Glutamatergic neuron (in vitro differentiated cells): ENCODE measurements at regions not wholly inside any gene's neighbourhood (a gene's known extent, or its start where the extent isn't known, plus 50 kb on each side); places are given as distances from the start of the nearest gene placed in this dataset.

Experiments
- DNase-seq: peaks from one replicate; pipeline ENCODE4 v3.0.0; 2022
- H3K27ac Mint-ChIP-seq: one replicate; pipeline ENCODE4 v1.8.0; 2020; ENCODE audit warnings: mild to moderate bottlenecking, mixed read lengths, inconsistent platforms; ENCODE audit not compliant: unreplicated experiment
- H3K27me3 Mint-ChIP-seq: one replicate; pipeline ENCODE4 v1.8.0; 2020; ENCODE audit warnings: mild to moderate bottlenecking, moderate library complexity, mixed read lengths, inconsistent platforms; ENCODE audit not compliant: unreplicated experiment
- H3K36me3 Mint-ChIP-seq: one replicate; pipeline ENCODE4 v1.8.0; 2020; ENCODE audit warnings: mild to moderate bottlenecking, mixed read lengths, inconsistent platforms; ENCODE audit not compliant: unreplicated experiment
- H3K4me1 Mint-ChIP-seq: one replicate; pipeline ENCODE4 v1.8.0; 2020; ENCODE audit warnings: mild to moderate bottlenecking, low read depth, mixed read lengths, inconsistent platforms; ENCODE audit not compliant: unreplicated experiment
- H3K4me3 Mint-ChIP-seq: one replicate; pipeline ENCODE4 v1.8.0; 2020; ENCODE audit warnings: mild to moderate bottlenecking, mixed read lengths, inconsistent platforms; ENCODE audit not compliant: unreplicated experiment
- H3K9me3 Mint-ChIP-seq: one replicate; pipeline ENCODE4 v1.8.0; 2020; ENCODE audit warnings: mild to moderate bottlenecking, moderate library complexity, mixed read lengths, inconsistent platforms; ENCODE audit not compliant: unreplicated experiment
- CTCF ChIP-seq: fragments of 200-600 bp; sonication (generic); IDR thresholded peaks from one replicate; pipeline ENCODE4 v1.5.0; 2021; ENCODE audit not compliant: partially characterized antibody, unreplicated experiment

DNA sequence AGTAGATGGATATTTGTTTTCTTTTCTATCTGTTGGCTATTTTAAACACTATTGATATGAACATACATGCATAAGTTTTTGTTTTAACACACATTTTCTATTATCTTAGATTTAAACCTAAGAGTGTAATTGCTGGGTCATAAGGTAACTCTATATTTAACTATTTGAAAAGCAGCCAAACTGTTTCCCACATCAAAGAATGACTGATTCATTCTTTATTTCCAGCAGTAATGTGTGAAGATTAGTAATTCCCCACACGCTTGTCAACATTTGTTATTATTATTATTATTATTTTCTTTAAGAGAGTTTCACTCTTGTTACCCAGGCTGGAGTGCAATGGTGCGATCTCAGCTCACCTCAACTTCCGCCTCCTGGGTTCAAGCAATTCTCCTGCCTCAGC lies 1495.8 kb downstream of the EFNA5 start:
- TF ChIP-seq CTCF, result no peak
- H3K27me3 Mint-ChIP-seq, result no peaks in the 10 kb centered on the region
- no peaks in the 10 kb centered on the region for H3K9me3 Mint-ChIP-seq
- H3K36me3 Mint-ChIP-seq, result peaks cover 5% of the 10 kb centered on the region
- DNase-seq, result no peak
- H3K27ac Mint-ChIP-seq, result no peak overlapping the region
- no peaks in the 10 kb centered on the region for H3K4me1 Mint-ChIP-seq
- no peak overlapping the region for H3K4me3 Mint-ChIP-seq

GRCh38 chr5:106172681-106173532 lies 1497.8 kb downstream of the EFNA5 start:
- H3K27ac Mint-ChIP-seq, result no peak overlapping the region
- no peak for TF ChIP-seq CTCF
- H3K36me3 Mint-ChIP-seq, result peaks cover 5% of the 10 kb centered on the region
- H3K9me3 Mint-ChIP-seq, result no peaks in the 10 kb centered on the region
- no peaks in the 10 kb centered on the region for H3K4me1 Mint-ChIP-seq
- H3K27me3 Mint-ChIP-seq, result no peaks in the 10 kb centered on the region
- H3K4me3 Mint-ChIP-seq, result no peak overlapping the region
- no peak for DNase-seq

GRCh38 chr5:106171708-106172107 lies 1499.0 kb downstream of the EFNA5 start:
- Mint-ChIP-seq H3K4me3 (no peak overlapping the region), H3K27me3 (no peaks in the 10 kb centered on the region), H3K4me1 (no peaks in the 10 kb centered on the region), H3K9me3 (no peaks in the 10 kb centered on the region), H3K27ac (no peak overlapping the region), H3K36me3 (peaks cover 5% of the 10 kb centered on the region)
- DNase-seq, result no peak
- TF ChIP-seq CTCF, result no peak

DNA sequence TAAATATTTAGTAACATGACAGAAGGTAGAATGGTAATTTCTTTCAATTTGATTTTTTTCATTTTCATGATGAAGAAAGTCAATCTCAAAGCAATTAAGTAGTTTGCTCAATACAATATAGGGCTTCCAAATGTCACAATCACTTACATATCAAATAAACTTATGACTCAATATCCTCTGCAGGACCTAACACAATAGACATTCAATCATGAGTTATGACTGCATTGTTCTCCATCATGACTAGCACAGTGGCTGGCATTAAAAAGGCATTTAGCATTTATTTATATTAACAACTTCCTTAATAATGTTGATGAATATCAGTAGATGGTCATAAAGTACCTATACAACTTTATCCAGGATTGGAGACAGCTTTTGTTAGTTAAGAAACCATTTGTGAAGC lies 1499.6 kb downstream of the EFNA5 start:
- Mint-ChIP-seq H3K27ac (no peak overlapping the region), H3K4me3 (no peak overlapping the region), H3K9me3 (peaks cover 1% of the 10 kb centered on the region), H3K4me1 (no peaks in the 10 kb centered on the region), H3K36me3 (peaks cover 5% of the 10 kb centered on the region), H3K27me3 (no peaks in the 10 kb centered on the region)
- no peak for TF ChIP-seq CTCF
- no peak for DNase-seq

- no peak for DNase-seq
- no peak overlapping the region for H3K4me3 Mint-ChIP-seq
Observed at GRCh38 chr5:106167766-106168165, 1503.0 kb downstream of the EFNA5 start.

More at GRCh38 chr5:106167766-106168165, 1503.0 kb downstream of the EFNA5 start:
- no peaks in the 10 kb centered on the region for H3K4me1 Mint-ChIP-seq
- no peaks in the 10 kb centered on the region for H3K27me3 Mint-ChIP-seq
- H3K9me3 Mint-ChIP-seq, result peaks cover 1% of the 10 kb centered on the region
- H3K36me3 Mint-ChIP-seq, result no peaks in the 10 kb centered on the region
- TF ChIP-seq CTCF, result no peak
- no peak overlapping the region for H3K27ac Mint-ChIP-seq
